ENCODE measurements at regions not wholly inside any gene's neighbourhood (a gene's known extent, or its start where the extent isn't known, plus 50 kb on each side); places are given as distances from the start of the nearest gene placed in this dataset.
A peak's percentile ranks its signal among the peaks of the same experiment; 100 is the strongest.

- no peak for DNase-seq (ENCODE audit: low spot score)
Measured at GRCh38 chr6:91447530-91448254, 860.8 kb upstream of the MAP3K7 start.

DNA sequence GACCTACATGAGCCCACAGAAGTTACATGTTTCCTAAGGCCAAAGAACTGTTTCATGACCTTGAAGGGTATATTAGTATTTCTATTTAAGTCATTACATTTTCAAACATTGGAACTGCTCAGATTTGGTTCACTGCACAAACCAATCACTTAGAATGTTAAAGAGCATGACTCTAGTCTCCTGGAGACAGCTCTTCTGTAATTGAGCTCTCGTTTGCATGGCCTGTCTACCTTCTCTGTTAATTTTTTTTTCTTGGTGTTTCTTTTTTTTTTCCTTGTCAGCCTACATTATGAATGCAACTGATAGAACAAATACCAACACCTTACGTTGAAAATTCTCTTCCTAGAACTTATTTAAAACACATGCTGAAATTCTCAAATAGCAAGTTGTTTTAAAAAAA lies 860.2 kb upstream of the MAP3K7 start:
- no peak for DNase-seq (ENCODE audit: low spot score)

GRCh38 chr6:91443405-91443804 lies 856.5 kb upstream of the MAP3K7 start:
- DNase-seq (ENCODE audit: low spot score), result no peak

GRCh38 chr6:91442342-91442741 lies 855.5 kb upstream of the MAP3K7 start:
- DNase-seq (ENCODE audit: low spot score), result no peak

GRCh38 chr6:91438570-91438969 lies 851.7 kb upstream of the MAP3K7 start:
- DNase-seq (ENCODE audit: low spot score), result no peak

GRCh38 chr6:91437315-91437729 lies 850.5 kb upstream of the MAP3K7 start:
- peak; percentile 12 for DNase-seq (ENCODE audit: low spot score)

DNA sequence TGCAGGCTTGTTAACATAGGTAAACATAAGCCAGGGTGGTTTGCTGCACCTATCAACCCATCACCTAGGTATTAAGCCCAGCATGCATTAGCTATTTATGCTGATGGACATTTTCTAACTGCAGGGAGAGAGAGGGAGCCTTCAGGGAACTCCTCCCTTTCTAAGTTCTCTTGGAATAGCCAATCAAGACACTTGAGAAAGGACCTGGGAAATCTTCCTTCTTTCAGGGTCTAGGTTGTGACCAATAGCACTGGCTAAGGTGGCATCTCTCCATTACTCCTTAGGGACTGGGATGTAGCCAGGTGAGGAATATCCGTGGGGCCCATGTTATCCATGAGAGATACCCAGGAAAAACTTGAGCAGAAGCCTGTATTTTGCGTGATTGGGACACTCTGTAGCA lies 849.6 kb upstream of the MAP3K7 start:
- no peak for DNase-seq (ENCODE audit: low spot score)

DNA sequence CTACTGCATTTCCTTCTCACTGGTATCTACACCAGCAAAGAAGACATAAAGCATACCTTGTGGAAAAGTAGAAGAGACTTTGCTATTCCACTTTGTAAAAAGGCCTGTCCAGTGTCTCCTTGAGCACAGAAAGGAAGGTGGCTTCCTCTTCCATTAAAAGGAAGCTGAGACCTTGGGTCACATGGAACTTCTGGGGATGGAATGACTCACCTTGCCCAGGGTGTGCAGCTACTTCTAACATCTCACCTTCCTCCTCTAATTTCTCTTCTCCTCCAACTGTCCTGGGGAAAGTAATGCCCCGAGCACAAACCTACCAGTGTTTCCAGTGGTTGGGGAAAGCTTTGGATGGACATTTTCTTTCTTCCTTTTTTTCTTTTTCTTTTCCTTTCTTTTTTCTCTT lies 848.8 kb upstream of the MAP3K7 start:
- no peak for DNase-seq (ENCODE audit: low spot score)

DNA sequence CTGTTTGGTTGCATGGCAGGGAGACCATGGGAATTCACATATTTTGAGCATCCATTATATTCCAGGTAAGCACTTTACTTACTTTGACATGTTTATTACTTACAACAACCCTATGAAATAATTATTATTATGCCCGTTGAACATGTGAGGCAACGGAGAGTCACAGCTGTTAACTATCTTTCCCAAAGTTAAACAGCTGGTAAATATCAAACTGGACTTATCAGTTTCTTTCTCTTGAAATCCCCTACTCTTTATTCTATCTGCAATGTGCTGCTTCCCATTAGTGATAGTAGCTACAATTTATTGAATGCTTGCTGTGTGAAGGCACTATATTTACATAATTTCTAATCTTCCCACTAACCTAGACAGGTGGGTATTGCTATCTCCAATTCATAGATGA lies 847.7 kb upstream of the MAP3K7 start:
- DNase-seq (ENCODE audit: low spot score), result no peak

DNA sequence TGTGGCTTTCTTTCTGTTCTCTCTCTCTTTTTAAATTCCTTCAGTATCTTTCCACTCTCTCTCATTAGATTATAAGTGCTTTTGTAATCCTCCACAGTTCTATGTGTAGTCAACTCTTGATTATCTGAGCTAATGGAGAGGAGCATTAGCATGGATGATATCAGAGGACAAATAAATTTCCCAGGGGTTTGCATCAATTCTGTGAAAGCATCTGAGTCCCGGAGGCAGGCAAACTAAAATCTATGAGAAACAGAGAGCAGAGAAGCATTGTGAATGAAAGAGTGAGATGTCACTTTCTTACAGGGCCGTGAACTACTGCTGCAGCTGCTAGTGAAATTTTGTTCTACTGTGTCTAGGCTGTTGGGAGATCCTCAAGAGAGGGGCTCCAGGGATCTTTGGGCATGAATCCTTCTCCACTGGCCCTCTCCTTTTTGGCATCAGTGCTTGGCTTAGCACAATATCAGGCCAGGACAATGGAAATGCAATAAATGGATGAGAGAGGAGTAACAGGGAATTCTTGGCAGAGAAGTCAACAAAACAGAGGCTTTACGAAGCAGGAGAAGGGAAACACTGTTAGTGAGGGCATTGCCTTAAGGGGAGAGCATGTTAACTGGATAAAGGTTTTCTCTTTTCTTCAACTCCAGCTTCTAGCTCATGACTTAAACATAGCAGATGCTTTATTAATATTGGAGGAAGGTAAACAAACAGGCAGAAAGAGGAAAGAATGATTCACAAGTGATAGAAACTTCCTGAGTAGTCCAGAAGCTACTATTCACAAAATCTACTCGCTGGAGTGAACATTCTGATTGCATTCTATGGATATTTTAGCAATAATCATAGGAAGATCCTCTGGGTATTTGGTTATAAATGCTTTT lies 847.0 kb upstream of the MAP3K7 start:
- DNase-seq (ENCODE audit: low spot score), result no peak

DNA sequence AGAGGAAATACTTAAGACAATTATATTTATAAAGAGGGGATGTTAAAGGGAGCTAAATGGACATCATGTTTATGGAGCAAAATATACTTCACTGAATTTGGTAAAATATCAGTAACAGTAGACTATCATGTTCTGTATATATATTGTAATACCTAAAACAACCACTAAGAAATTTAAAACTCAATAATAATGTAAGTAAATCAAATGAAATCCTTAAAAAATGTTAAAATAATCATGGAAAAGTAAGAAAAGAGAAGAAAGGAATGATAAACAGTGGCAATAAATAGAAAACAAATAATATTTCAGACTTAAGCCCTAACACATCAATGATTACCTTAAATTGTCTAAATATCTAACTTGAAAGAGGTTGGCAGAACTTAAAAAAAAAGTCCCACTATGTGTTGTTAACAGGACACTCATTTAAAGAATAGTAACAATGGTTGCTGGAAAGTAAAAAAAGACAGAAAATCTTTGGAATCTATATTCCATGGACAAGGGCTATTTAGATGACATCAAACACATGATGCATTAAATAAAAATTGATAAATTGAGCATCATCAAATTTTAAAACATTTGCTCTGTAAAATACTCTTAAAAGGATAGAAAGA lies 842.2 kb upstream of the MAP3K7 start:
- no peak for DNase-seq (ENCODE audit: low spot score)

DNA sequence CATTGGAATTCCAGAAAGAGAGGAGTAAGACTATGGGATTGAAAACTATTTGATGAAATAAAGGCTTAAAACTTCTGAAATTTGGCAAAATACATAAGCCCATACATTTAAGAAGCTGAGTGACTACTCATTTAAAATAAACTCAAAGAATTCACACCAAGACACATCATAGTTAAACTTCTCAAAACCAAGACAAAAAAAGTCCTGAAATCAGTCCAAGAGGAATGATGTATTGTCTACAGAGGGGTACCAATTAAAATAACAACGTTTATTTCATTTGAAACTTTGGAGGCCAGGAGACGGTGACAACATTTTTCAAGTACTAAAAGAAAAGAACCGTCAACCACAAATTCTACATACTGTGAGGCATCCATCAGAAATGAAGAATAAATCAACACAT lies 841.4 kb upstream of the MAP3K7 start:
- DNase-seq (ENCODE audit: low spot score), result no peak

DNA sequence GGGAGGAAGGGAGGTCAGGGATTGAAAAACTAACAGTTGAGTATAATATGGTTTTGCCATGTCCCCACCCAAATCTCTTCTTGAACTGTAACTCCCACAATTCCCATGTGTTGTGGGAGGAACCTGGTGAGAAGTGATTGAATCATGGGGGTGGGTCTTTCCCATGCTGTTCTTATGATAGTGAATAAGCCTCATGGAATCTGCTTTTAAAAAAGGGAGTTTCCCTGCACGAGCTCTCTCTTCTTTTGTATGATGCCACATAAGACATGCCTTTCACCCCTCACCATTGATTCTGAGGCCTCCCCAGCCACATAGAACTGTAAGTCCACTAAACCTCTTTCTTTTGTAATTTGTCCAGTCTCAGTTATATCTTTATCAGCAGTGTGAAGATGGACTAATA lies 833.4 kb upstream of the MAP3K7 start:
- DNase-seq (ENCODE audit: low spot score), result no peak

GRCh38 chr6:91415031-91415605 lies 828.2 kb upstream of the MAP3K7 start:
- no peak for DNase-seq (ENCODE audit: low spot score)

- DNase-seq (ENCODE audit: low spot score), result no peak
Measured at GRCh38 chr6:91412532-91412931, 825.7 kb upstream of the MAP3K7 start.

GRCh38 chr6:91407706-91408105 lies 820.8 kb upstream of the MAP3K7 start:
- DNase-seq (ENCODE audit: low spot score), result no peak

DNA sequence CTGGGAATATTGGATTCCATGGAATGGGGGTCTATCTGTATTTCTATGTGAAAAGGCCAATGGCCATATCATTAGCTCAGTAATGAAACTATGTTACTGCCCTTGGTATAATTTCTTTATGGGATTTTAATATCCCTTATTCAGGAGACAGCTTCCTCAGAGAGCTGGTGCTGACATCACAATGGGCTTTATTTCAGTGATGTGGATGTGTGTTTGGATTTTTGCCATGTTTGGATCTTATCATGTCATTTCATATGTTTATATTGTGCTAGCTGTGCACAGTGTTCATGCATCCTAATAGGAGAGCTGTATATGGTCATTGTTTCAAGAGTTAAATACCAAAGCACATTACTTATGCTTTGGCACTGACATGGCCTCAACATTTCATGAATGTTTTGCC lies 806.1 kb upstream of the MAP3K7 start:
- no peak for DNase-seq (ENCODE audit: low spot score)

- peak; percentile 16 for DNase-seq (ENCODE audit: low spot score)
Measured at GRCh38 chr6:91387290-91388059, 800.6 kb upstream of the MAP3K7 start.

- DNase-seq (ENCODE audit: low spot score), result no peak
Measured at GRCh38 chr6:91386204-91386603, 799.3 kb upstream of the MAP3K7 start.

- no peak for DNase-seq (ENCODE audit: low spot score)
Measured at GRCh38 chr6:91383207-91383606, 796.3 kb upstream of the MAP3K7 start.

DNA sequence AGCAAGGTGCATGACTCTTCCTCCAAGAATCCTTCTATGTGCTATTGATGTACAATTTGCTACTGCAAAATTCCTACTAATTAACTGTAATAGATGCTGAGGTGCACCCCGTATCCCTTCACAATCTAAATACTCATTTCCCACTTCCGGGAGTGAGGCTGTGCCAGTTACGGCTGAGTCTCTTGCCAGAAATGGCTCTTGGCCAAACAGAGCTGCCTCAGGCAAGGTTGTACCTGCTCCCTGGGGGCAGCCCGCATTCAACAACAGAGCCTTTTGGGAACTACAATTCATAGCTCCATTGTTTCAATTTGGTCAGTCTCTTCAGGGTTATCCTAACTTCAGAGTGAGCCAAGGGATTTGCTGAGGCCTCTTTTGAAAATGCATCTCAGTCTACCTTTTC lies 789.8 kb upstream of the MAP3K7 start:
- peak; percentile 7 for DNase-seq (ENCODE audit: low spot score)

DNA sequence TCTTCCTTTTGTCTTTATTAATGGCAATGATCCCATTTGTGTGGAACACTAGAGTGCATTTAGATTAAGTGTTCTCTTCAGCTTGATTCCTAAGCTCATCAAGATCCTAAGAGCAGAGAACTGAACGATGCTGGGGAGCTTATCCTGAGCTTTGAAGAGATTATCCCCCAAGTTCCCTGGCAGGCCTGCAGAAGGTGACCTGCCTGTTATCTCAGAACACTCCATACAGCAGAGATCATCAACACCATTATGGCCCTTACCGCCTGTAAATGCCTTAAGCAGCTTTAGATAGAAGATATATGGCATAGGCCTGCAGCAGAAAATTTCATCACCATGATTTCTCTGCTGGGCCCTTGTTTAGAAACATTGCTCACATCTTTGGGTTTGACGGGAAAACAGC lies 779.9 kb upstream of the MAP3K7 start:
- DNase-seq (ENCODE audit: low spot score), result no peak
